GM23338 (cell line): ENCODE measurements at regions not wholly inside any gene's neighbourhood (a gene's known extent, or its start where the extent isn't known, plus 50 kb on each side); places are given as distances from the start of the nearest gene placed in this dataset.

Experiments
- ATAC-seq: fragments of 200-7000 bp; cut with Tn5 transposase; 3 replicates; pipeline ENCODE4 v1.9.1; 2020
- DNase-seq: peaks from one replicate; pipeline ENCODE4 v3.0.0-alpha.2; 2015; ENCODE audit warnings: low spot score
- H2AFZ ChIP-seq: fragments of 200-600 bp; sonication (generic); 2 replicates; pipeline ENCODE4 v1.8.0; 2016; ENCODE audit warnings: antibody characterized with exemption, mild to moderate bottlenecking, moderate library complexity
- H3F3A ChIP-seq: fragments of 200-600 bp; sonication (generic); replicated peaks from 2 replicates; pipeline ENCODE4 v1.8.0; 2017; ENCODE audit warnings: antibody characterized with exemption, mixed run types, low read depth
- H3K27ac ChIP-seq: fragments of 200-600 bp; sonication (generic); 2 replicates; pipeline ENCODE4 v1.6.1; 2016; ENCODE audit warnings: low read depth
- H3K27me3 ChIP-seq: fragments of 200-600 bp; sonication (generic); 2 replicates; pipeline ENCODE4 v1.8.0; 2016; ENCODE audit warnings: mild to moderate bottlenecking, mixed run types, moderate library complexity; ENCODE audit not compliant: insufficient read depth
- H3K36me3 ChIP-seq: fragments of 200-600 bp; sonication (generic); 2 replicates; pipeline ENCODE4 v1.8.0; 2016; ENCODE audit warnings: mild to moderate bottlenecking; ENCODE audit not compliant: insufficient read depth
- H3K4me1 ChIP-seq: fragments of 200-600 bp; sonication (generic); 2 replicates; pipeline ENCODE4 v1.8.0; 2016; ENCODE audit warnings: mild to moderate bottlenecking, moderate library complexity; ENCODE audit not compliant: insufficient read depth
- H3K4me2 ChIP-seq: fragments of 200-600 bp; sonication (generic); 2 replicates; pipeline ENCODE4 v1.7.1; 2017; ENCODE audit warnings: mixed run types
- H3K4me3 ChIP-seq: fragments of 200-600 bp; sonication (generic); 2 replicates; pipeline ENCODE4 v1.6.1; 2016; ENCODE audit warnings: mixed run types
- H3K79me2 ChIP-seq: fragments of 200-600 bp; sonication (generic); replicated peaks from 2 replicates; pipeline ENCODE4 v1.8.0; 2017; ENCODE audit warnings: mild to moderate bottlenecking; ENCODE audit not compliant: insufficient read depth
- H3K9me2 ChIP-seq: fragments of 200-600 bp; sonication (generic); 2 replicates; pipeline ENCODE4 v1.8.0; 2017; ENCODE audit not compliant: insufficient read depth
- H4K20me1 ChIP-seq: fragments of 200-600 bp; sonication (generic); replicated peaks from 2 replicates; pipeline ENCODE4 v1.8.0; 2017; ENCODE audit warnings: mild to moderate bottlenecking; ENCODE audit not compliant: insufficient read depth
- H3K27ac Mint-ChIP-seq: 2 replicates; pipeline ENCODE4 v1.8.0; 2020; ENCODE audit warnings: inconsistent platforms, mild to moderate bottlenecking, moderate library complexity, mixed read lengths
- H3K27me3 Mint-ChIP-seq: 3 replicates; pipeline ENCODE4 v1.8.0; 2022; ENCODE audit warnings: low read depth, mild to moderate bottlenecking, moderate library complexity, mixed read lengths, inconsistent platforms; ENCODE audit not compliant: insufficient read depth, poor library complexity
- H3K36me3 Mint-ChIP-seq: 3 replicates; pipeline ENCODE4 v1.8.0; 2021; ENCODE audit warnings: low read depth, mild to moderate bottlenecking, inconsistent platforms, moderate library complexity, mixed read lengths
- H3K4me1 Mint-ChIP-seq: 3 replicates; pipeline ENCODE4 v1.8.0; 2020; ENCODE audit warnings: mild to moderate bottlenecking, inconsistent platforms, mixed read lengths
- H3K4me3 Mint-ChIP-seq: 3 replicates; pipeline ENCODE4 v1.8.0; 2021; ENCODE audit warnings: moderate library complexity, mild to moderate bottlenecking, inconsistent platforms, mixed read lengths
- H3K9me3 Mint-ChIP-seq: 3 replicates; pipeline ENCODE4 v1.8.0; 2020; ENCODE audit warnings: moderate library complexity, mild to moderate bottlenecking, inconsistent platforms, mixed read lengths
- CREB1 ChIP-seq: fragments of 250-450 bp; sonication (Bioruptor Pico); IDR thresholded peaks from 2 replicates; pipeline ENCODE4 v1.5.0; 2020; ENCODE audit warnings: low read depth, mild to moderate bottlenecking, moderate library complexity
- EZH2 ChIP-seq: fragments of 200-600 bp; sonication (generic); IDR thresholded peaks from one replicate; pipeline ENCODE4 v1.8.0; 2017; ENCODE audit warnings: antibody characterized with exemption, mild to moderate bottlenecking, low read depth; ENCODE audit not compliant: unreplicated experiment
- JUNB ChIP-seq: IDR thresholded peaks from one replicate; pipeline ENCODE4 v1.6.1; 2016; ENCODE audit warnings: antibody characterized with exemption; ENCODE audit not compliant: unreplicated experiment
- ZNF114 ChIP-seq: fragments of 250-450 bp; sonication (Bioruptor Pico); IDR thresholded peaks from 2 replicates; pipeline ENCODE4 v1.5.0; 2020; ENCODE audit warnings: mild to moderate bottlenecking, moderate library complexity
- TF ChIP-seq, protein P1 (sequence below): fragments of 250-450 bp; sonication (Bioruptor Pico); IDR thresholded peaks from 2 replicates; pipeline ENCODE4 v1.5.0; 2020; ENCODE audit warnings: mild to moderate bottlenecking, moderate library complexity
- TF ChIP-seq, protein P2 (sequence below), 2 experiments: fragments of 200-600 bp in 1 of 2; sonication (generic) in 1 of 2; conservative IDR thresholded peaks; 2 replicates each; pipeline versions ENCODE4 v1.5.1 to v1.6.1; 2016 to 2017; ENCODE audit warnings: antibody characterized with exemption in 2 of 2, low read depth in 2 of 2, mild to moderate bottlenecking in 2 of 2, moderate library complexity in 1 of 2
- TF ChIP-seq, protein P3 (sequence below): IDR thresholded peaks from one replicate; pipeline ENCODE4 v1.6.1; 2018; ENCODE audit warnings: antibody characterized with exemption; ENCODE audit not compliant: unreplicated experiment

DNA sequence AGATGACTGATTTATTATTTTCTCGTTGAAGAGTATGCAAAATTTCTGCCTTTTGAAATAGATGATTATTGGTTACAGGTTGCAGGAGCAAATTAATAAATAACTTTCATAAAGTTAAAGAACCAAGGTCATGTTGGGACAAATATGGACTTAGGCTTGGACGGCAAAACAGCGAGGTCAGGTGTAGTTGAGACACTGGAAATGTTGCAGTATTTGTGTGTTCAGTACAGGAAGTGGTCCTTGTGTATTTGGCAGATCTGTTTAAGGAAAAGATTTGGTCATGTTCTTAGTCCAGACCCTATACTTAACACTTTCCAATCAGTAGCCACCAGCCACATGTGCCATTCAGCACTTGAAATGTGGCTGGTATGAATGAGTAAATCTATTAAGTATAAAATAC is 486.5 kb downstream of the TDRD15 start:
- Mint-ChIP-seq H3K9me3 (peaks cover 15% of the 10 kb centered on the region; the same call in 2 of the 3 replicates), H3K4me1 (no peaks in the 10 kb centered on the region), H3K27me3 (no peaks in the 10 kb centered on the region), H3K27ac (no peak overlapping the region), H3K36me3 (peaks cover 8% of the 10 kb centered on the region; the same call in 2 of the 3 replicates), H3K4me3 (no peak overlapping the region)
- H3K27me3 ChIP-seq: no peaks in the 10 kb centered on the region
- H2AFZ ChIP-seq: no peak overlapping the region
- no peaks in the 10 kb centered on the region for H4K20me1 ChIP-seq
- DNase-seq: no peak
- peaks cover 5% of the 10 kb centered on the region; the same call in 1 of the 2 replicates for H3K9me2 ChIP-seq
- 0 out of 2 replicates have a peak, but pooled peaks cover 4% of the 10 kb centered on the region for H3K36me3 ChIP-seq
- H3K4me1 ChIP-seq: no peaks in the 10 kb centered on the region
- no peaks in the 10 kb centered on the region for H3F3A ChIP-seq
- H3K79me2 ChIP-seq: no peaks in the 10 kb centered on the region
- no peak overlapping the region for H3K27ac ChIP-seq
- ATAC-seq: no peak
- H3K4me2 ChIP-seq: no peak overlapping the region
- TF ChIP-seq JUNB (no peak), EZH2 (no peak)
- no peak overlapping the region for H3K4me3 ChIP-seq

DNA sequence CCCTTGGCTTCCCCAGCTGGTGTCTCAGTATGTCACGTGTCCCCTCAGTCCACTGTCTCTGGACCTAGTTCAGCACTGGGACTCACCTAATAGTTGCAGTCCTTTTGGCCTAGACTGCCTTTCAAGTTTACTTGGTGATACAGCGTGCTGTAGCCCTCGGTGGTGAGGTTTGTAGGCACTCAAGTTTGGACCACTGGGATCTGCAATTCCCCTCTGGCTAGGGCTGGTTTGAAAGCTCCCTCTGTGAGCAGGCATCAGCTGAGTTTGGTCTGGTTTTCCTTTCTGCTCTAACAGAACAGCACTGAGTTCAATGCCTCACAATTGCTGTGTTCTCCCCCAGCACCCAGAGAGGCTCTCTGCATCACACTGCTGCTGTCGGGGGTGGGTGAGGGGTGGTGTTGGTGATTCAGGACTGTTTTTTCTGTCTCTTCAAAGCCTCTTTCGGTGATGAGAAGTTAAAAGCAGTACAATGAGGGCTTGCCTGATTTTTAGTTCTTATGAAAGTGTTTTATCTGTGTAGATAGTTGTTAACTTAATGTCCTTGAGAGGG is 494.2 kb downstream of the TDRD15 start:
- Mint-ChIP-seq H3K36me3 (peaks cover 4% of the 10 kb centered on the region; the same call in 1 of the 3 replicates), H3K27ac (no peak overlapping the region), H3K4me3 (no peak overlapping the region), H3K4me1 (peaks cover 6% of the 10 kb centered on the region; the same call in 2 of the 3 replicates), H3K9me3 (peaks cover 9% of the 10 kb centered on the region; the same call in 2 of the 3 replicates), H3K27me3 (no peaks in the 10 kb centered on the region)
- no peaks in the 10 kb centered on the region for H4K20me1 ChIP-seq
- H3K4me1 ChIP-seq: no peaks in the 10 kb centered on the region
- TF ChIP-seq, protein P1, sequence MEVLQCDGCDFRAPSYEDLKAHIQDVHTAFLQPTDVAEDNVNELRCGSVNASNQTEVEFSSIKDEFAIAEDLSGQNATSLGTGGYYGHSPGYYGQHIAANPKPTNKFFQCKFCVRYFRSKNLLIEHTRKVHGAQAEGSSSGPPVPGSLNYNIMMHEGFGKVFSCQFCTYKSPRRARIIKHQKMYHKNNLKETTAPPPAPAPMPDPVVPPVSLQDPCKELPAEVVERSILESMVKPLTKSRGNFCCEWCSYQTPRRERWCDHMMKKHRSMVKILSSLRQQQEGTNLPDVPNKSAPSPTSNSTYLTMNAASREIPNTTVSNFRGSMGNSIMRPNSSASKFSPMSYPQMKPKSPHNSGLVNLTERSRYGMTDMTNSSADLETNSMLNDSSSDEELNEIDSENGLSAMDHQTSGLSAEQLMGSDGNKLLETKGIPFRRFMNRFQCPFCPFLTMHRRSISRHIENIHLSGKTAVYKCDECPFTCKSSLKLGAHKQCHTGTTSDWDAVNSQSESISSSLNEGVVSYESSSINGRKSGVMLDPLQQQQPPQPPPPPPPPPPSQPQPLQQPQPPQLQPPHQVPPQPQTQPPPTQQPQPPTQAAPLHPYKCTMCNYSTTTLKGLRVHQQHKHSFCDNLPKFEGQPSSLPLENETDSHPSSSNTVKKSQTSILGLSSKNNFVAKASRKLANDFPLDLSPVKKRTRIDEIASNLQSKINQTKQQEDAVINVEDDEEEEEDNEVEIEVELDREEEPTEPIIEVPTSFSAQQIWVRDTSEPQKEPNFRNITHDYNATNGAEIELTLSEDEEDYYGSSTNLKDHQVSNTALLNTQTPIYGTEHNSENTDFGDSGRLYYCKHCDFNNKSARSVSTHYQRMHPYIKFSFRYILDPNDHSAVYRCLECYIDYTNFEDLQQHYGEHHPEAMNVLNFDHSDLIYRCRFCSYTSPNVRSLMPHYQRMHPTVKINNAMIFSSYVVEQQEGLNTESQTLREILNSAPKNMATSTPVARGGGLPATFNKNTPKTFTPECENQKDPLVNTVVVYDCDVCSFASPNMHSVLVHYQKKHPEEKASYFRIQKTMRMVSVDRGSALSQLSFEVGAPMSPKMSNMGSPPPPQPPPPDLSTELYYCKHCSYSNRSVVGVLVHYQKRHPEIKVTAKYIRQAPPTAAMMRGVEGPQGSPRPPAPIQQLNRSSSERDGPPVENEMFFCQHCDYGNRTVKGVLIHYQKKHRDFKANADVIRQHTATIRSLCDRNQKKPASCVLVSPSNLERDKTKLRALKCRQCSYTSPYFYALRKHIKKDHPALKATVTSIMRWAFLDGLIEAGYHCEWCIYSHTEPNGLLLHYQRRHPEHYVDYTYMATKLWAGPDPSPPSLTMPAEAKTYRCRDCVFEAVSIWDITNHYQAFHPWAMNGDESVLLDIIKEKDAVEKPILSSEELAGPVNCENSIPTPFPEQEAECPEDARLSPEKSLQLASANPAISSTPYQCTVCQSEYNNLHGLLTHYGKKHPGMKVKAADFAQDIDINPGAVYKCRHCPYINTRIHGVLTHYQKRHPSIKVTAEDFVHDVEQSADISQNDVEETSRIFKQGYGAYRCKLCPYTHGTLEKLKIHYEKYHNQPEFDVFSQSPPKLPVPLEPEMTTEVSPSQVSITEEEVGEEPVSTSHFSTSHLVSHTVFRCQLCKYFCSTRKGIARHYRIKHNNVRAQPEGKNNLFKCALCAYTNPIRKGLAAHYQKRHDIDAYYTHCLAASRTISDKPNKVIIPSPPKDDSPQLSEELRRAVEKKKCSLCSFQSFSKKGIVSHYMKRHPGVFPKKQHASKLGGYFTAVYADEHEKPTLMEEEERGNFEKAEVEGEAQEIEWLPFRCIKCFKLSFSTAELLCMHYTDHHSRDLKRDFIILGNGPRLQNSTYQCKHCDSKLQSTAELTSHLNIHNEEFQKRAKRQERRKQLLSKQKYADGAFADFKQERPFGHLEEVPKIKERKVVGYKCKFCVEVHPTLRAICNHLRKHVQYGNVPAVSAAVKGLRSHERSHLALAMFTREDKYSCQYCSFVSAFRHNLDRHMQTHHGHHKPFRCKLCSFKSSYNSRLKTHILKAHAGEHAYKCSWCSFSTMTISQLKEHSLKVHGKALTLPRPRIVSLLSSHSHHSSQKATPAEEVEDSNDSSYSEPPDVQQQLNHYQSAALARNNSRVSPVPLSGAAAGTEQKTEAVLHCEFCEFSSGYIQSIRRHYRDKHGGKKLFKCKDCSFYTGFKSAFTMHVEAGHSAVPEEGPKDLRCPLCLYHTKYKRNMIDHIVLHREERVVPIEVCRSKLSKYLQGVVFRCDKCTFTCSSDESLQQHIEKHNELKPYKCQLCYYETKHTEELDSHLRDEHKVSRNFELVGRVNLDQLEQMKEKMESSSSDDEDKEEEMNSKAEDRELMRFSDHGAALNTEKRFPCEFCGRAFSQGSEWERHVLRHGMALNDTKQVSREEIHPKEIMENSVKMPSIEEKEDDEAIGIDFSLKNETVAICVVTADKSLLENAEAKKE (CRISPR knock-in tag): no peak
- TF ChIP-seq EZH2 (no peak), ZNF114 (CRISPR knock-in tag) (no peak), CREB1 (no peak)
- TF ChIP-seq, protein P2, sequence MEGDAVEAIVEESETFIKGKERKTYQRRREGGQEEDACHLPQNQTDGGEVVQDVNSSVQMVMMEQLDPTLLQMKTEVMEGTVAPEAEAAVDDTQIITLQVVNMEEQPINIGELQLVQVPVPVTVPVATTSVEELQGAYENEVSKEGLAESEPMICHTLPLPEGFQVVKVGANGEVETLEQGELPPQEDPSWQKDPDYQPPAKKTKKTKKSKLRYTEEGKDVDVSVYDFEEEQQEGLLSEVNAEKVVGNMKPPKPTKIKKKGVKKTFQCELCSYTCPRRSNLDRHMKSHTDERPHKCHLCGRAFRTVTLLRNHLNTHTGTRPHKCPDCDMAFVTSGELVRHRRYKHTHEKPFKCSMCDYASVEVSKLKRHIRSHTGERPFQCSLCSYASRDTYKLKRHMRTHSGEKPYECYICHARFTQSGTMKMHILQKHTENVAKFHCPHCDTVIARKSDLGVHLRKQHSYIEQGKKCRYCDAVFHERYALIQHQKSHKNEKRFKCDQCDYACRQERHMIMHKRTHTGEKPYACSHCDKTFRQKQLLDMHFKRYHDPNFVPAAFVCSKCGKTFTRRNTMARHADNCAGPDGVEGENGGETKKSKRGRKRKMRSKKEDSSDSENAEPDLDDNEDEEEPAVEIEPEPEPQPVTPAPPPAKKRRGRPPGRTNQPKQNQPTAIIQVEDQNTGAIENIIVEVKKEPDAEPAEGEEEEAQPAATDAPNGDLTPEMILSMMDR (conservative IDR thresholded peaks at IDR 0.05; ENCODE audit: low read depth in 2 of 2): no peak
- TF ChIP-seq, protein P3, sequence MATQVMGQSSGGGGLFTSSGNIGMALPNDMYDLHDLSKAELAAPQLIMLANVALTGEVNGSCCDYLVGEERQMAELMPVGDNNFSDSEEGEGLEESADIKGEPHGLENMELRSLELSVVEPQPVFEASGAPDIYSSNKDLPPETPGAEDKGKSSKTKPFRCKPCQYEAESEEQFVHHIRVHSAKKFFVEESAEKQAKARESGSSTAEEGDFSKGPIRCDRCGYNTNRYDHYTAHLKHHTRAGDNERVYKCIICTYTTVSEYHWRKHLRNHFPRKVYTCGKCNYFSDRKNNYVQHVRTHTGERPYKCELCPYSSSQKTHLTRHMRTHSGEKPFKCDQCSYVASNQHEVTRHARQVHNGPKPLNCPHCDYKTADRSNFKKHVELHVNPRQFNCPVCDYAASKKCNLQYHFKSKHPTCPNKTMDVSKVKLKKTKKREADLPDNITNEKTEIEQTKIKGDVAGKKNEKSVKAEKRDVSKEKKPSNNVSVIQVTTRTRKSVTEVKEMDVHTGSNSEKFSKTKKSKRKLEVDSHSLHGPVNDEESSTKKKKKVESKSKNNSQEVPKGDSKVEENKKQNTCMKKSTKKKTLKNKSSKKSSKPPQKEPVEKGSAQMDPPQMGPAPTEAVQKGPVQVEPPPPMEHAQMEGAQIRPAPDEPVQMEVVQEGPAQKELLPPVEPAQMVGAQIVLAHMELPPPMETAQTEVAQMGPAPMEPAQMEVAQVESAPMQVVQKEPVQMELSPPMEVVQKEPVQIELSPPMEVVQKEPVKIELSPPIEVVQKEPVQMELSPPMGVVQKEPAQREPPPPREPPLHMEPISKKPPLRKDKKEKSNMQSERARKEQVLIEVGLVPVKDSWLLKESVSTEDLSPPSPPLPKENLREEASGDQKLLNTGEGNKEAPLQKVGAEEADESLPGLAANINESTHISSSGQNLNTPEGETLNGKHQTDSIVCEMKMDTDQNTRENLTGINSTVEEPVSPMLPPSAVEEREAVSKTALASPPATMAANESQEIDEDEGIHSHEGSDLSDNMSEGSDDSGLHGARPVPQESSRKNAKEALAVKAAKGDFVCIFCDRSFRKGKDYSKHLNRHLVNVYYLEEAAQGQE: no peak
- no peak overlapping the region for H3K4me2 ChIP-seq
- no peak overlapping the region for H2AFZ ChIP-seq
- no peak overlapping the region for H3K4me3 ChIP-seq
- peak; percentile 52 for ATAC-seq
- no peak for DNase-seq
- no peaks in the 10 kb centered on the region for H3F3A ChIP-seq
- no peak overlapping the region for H3K27ac ChIP-seq
- no peaks in the 10 kb centered on the region for H3K79me2 ChIP-seq
- H3K27me3 ChIP-seq: no peaks in the 10 kb centered on the region
- H3K36me3 ChIP-seq: peaks cover 4% of the 10 kb centered on the region; the same call in 1 of the 2 replicates
- 0 out of 2 replicates have a peak, but pooled peaks cover 6% of the 10 kb centered on the region for H3K9me2 ChIP-seq
